Caki2 (cell line): ENCODE measurements at regions not wholly inside any gene's neighbourhood (a gene's known extent, or its start where the extent isn't known, plus 50 kb on each side); places are given as distances from the start of the nearest gene placed in this dataset.
A peak's percentile ranks its signal among the peaks of the same experiment; 100 is the strongest.

ENCODE experiments used
- DNase-seq: peaks from one replicate; pipeline ENCODE4 v3.0.0-alpha.2; 2015; ENCODE audit warnings: low read depth
- in situ Hi-C: cut with HindIII; loops from 2 replicates; pipeline ENCODE4 v1.10.0; 2016; ENCODE audit warnings: low sequenced_read_pairs, low pct_unique_long_range_greater_than_20kb, mixed read lengths

- no peak for DNase-seq
- in situ Hi-C loops = no loop called here
These were observed 316.5 kb downstream of the CDH26 start for GRCh38 chr20:60274717-60275116.

DNA sequence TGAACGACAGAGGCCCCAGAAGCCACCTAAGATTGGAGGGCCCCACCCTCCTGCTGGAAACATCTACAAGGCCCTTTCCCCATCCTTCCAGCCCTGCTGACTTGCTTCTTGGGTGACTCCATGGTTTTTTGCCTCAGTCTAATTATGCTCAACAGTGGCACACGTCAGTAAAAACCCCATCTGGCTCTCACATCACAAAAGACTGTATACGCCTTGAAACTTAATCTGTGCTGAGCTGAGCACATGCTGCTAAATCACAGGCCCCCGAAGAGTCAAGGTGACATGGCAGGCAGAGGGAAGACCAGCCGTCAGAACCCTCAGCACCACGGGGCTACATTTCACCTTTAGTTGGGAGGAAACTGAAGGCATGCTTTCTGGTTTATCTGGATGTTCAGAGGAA is 323.1 kb downstream of the CDH26 start:
- in situ Hi-C loops = no loop called here
- no peak for DNase-seq

GRCh38 chr20:60283281-60283680 is 325.1 kb downstream of the CDH26 start:
- in situ Hi-C loops = no loop called here
- peak; percentile 37 for DNase-seq

DNA sequence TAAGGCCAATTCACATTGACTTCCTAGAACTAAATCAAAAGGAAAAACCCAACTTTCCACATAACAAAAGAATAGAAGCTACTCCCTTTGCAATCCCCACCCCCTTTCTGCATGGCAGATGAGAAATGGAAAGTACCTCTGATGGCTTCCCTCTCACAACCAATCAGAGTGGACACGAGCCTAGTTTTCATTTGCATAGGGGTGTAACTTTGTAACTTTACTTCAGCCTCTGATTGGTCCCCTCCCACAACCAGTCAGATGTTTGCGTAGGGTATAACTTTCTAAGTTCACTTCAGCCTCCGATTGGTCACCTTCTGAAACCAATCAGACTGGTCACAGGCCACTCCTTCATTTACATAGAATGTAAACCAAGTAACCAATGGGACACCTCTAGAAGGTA is 328.5 kb downstream of the CDH26 start:
- peak; percentile 16 for DNase-seq
- in situ Hi-C loops = no loop called here

GRCh38 chr20:60288945-60289344 is 330.7 kb downstream of the CDH26 start:
- DNase-seq = no peak
- in situ Hi-C loops = no loop called here

DNA sequence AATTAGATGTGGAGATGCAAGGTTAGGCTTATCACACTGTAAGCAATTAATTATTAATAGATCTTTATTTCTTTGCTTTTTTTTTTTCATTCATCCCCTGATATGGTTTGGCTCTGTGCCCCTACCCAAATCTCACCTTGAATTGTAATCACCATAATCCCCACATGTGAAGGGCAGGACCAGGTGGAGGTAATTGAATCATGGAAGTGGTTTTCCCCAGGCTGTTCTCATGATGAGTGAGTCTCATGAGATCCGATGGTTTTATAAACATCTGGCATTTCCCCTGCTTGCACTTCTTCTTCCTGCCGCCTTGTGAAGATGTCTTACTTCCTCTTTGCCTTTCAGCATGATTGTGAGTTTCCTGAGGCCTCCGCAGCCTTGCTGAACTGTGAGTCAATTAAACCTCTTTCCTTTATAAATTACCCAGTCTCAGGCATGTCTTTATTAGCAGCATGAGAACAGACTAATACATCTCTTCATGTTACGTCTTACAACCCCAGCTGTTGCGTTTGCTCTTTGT is 333.8 kb downstream of the CDH26 start:
- in situ Hi-C loops = no loop called here
- no peak for DNase-seq

GRCh38 chr20:60294632-60295031 is 336.4 kb downstream of the CDH26 start:
- no peak for DNase-seq
- in situ Hi-C loops = no loop called here

DNA sequence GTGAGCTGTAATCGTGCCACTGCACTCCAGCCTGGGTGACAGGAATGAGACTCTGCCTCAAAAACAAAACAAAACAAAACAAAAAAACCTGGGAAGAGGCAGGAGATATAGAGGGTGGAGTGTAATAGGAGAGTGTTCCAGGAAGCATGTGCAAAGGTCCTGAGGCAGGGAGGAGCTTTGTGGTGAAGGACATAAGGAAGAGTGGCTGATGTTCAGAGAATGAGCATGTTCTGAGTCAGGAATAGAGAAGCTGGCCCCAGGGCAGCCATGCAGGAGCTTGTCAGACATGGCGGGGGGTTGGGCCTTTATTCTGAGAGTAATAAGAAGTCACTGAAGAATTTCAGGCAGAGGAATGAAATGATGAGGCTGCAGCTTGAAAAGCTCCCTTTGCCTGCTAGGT is 337.0 kb downstream of the CDH26 start:
- DNase-seq = no peak
- in situ Hi-C loops = no loop called here

GRCh38 chr20:60297649-60298048 is 339.4 kb downstream of the CDH26 start:
- DNase-seq = no peak
- in situ Hi-C loops = no loop called here

DNA sequence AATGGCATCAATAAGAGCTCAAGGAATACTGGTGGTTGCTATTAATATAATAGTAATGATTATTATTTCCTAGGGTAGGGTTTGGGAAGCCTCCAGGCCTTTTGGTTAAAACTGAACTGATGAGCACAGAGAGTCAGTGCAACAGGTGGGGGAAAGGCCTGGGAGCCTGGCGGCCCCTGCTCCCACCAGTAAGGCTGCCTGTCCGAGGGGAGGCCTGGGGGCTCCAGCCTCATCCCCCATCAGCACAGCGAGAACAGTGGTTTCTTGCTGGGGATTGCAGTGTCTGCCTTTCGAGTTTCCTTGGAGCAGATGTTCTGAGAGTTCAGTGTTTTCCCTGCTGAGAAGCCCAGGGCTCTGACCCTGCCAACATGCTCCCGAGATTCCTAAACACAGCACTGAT is 340.4 kb downstream of the CDH26 start:
- in situ Hi-C loops = no loop called here
- no peak for DNase-seq

DNA sequence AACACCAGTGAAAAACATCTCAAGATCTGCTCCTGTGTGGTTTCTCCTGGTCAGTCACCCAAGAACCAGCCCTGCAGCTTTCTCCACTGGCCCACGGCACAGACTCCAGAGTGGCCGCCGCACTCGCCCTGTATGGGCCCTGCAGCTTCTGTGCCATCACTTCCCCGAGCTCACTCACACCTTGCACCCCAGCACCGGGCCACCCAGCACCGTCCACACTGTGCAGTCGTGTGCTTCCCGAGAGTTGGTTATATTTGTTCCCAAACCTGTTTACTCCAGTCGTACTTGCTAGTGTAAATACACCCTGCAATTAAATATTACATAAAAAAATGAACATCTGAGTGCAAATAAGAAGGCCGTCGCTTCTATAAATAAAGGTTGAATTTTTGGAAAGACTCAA is 341.7 kb downstream of the CDH26 start:
- no peak for DNase-seq
- in situ Hi-C loops = no loop called here

DNA sequence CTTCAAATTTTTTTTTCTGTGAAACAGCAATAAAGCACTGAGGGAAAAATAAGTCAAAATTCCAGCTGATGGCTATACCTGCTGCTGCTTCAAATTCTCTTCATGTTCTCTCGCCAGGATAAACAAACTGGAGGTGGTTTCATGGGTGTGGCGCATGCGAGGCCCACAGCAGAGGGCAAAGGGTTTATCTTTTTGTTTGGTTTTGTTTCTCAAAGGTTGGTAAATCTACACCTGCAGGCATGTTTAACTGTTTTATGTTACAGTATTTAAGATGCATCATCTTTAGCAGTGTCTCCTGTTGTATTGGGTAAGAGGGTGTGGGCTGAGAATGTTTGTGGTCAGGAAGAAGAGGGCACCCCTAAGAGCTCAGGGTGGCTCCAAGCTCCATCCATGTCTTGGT is 342.2 kb downstream of the CDH26 start:
- in situ Hi-C loops = no loop called here
- no peak for DNase-seq

- in situ Hi-C loops = no loop called here
- DNase-seq = no peak
These were observed 344.7 kb downstream of the CDH26 start for GRCh38 chr20:60302875-60303274.

DNA sequence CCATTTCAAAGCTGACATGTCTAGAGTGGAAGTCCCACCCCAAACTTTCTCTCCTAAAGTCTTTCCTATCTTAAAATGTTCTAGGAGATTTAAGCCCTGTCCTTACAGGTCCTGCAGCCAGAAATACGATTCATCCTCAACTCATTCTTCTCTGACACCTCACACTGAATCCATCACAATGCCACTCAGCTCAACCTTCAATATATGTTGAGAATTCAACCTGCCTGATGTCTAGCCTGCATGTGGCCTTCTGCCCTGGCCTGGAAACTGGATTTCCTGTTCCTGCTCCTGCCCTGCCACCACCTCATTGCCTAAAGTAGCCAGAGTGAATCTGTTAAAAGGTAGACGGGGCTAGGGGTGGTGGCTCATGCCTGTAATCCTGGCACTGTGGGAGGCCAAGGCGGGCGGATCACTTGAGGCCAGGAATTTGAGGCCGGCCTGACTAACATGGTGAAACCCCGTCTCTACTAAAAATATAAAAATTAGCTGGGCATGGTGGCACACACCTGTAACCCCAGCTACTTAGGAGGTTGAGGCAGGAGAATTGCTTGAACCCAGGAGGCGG is 345.9 kb downstream of the CDH26 start:
- no peak for DNase-seq
- in situ Hi-C loops = no loop called here

- in situ Hi-C loops = no loop called here
These were observed 346.7 kb downstream of the CDH26 start for GRCh38 chr20:60304931-60305330.

GRCh38 chr20:60306105-60306504 is 347.9 kb downstream of the CDH26 start:
- in situ Hi-C loops = no loop called here
- DNase-seq = no peak

More at GRCh38 chr20:60304931-60305330, 346.7 kb downstream of the CDH26 start:
- DNase-seq = no peak

DNA sequence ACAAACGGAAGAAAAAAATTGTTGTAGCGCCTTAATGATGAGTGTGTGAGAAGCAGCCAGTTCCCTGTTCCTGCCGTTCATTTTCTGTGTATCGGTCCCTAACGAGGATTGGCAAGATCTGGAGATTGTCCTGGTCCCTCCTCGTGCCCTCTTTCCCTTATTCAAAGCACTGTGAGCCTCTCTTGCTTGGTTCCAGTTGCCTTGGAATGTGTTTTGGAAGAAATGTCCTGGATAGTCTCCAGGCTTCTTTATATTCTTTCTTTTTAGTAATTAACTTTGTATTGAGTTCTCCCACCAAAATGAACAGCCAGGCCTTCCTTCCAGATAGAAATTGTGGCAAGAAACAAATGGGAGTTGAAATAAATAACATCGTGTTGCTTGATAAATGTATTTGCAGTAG is 348.3 kb downstream of the CDH26 start:
- no peak for DNase-seq
- in situ Hi-C loops = no loop called here

DNA sequence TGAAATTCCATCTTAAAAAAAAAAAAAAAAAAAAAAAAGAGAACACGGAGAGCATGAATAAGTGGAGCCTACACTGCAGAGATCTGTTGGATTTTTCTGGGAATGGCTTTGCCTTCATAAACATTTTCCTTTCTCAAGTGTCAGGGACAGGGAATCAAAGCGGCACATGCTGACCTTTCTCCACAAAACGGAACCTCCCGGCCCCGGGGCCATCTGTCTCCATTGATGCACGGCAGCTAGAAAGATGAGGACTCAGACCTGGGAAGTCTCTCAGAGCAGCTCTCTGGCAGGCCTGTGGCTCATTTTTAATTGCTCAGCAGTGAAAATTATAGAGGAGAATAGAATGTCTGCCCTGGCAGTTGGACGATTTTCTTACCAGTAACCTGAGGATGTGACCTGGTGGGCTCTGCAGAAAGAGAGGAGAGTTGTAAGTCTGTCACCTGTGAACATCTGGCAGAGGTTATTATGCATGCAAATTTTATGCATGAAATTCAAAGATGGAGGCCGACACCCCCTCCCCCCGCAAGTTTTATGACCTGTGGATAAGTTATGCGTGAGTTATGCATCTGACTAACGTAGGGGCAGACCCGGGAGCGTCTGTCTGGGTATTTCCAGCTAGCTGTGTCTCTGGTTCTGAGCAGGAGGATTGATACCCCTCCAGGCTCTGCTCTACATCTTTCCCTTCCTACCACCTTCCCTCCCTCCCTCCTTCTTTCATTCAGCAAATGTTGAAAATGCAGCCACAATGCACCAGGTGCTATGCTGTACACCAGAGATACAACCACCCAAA is 352.5 kb downstream of the CDH26 start:
- in situ Hi-C loops = no loop called here
- DNase-seq = no peak

DNA sequence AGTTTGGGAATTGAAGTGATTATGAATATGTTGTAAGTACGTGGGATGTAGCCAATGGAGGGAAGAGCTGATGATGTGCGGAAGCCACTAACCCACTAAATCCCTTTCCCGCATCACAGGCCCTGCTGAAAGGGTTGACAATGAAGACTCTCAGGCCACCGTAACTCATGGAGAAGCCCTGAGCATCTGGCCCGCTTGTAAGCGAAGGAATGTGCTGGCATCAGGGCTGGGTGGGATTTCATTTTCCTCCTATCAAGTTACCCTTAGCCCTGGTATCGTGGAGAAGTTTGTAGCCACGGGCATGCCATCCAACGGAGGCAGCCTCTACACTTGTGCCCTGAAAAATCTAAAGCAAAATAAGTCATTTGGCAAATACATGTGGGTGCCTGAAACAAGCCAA is 355.0 kb downstream of the CDH26 start:
- in situ Hi-C loops = no loop called here
- no peak for DNase-seq

- in situ Hi-C loops = no loop called here
- DNase-seq = no peak
These were observed 355.4 kb downstream of the CDH26 start for GRCh38 chr20:60313614-60314013.
